OCI-M2 (cell line): ENCODE measurements at regions not wholly inside any gene's neighbourhood (a gene's known extent, or its start where the extent isn't known, plus 50 kb on each side); places are given as distances from the start of the nearest gene placed in this dataset.
"Not testable (repeated sequence)": the region's sequence is repeated elsewhere in the genome, so short reads cannot be mapped to it uniquely, and the experiment has no call there.

Source experiments
- DNase-seq: peaks from one replicate; lab custom pipeline; 2025; ENCODE audit not compliant: unreplicated experiment; lab: John Stamatoyannopoulos, UW

- DNase-seq: no peak
Measured at GRCh38 chr22:25483931-25484330, 80.5 kb upstream of the GRK3 start.

GRCh38 chr22:25484521-25485315, 79.8 kb upstream of the GRK3 start:
- no peak for DNase-seq

DNA sequence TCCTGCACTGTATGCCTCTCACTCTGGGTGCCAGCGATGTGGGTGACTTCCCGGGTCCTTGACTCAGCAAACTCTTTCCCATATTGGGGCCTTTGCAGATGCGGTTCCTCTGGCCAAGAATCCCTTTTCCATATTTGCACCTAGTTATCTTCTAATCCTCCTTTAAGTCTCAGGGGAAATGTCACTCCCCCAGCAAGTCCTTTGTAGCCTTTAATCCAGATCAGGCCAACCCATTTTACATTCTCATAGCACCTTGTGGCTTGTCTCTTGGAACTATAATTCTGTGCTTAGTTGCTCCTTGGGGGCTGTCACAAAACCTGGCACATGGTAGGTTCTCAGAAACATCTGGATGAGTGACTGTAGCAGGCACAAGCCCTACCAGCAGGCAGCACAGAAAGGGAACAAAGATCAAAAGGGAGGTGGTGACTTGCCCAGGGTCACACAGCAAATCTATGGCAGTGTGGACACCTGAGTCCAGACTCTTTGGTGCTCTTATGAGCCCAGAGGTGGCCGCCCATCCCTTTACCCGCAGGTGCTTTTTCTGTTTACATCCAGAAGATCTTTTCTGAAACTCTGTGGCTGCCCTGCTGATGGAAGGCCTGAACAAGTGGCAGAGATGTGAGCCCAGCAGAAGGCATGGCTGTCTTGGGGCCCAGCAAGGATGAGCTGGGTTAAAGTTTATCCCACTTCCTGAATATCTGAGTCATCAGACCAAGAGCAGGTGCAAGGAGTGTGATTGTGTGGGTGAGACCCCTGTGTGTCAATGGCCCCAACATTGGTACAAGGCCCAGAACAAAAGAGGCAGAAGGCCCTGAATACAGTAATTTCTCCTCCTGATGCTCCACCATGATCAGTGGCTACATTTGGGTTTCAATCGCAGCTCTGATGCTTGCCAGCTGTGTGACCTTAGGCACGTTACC, 78.6 kb upstream of the GRK3 start:
- no peak for DNase-seq

- no peak for DNase-seq
Measured at GRCh38 chr22:25487508-25487907, 77.0 kb upstream of the GRK3 start.

DNA sequence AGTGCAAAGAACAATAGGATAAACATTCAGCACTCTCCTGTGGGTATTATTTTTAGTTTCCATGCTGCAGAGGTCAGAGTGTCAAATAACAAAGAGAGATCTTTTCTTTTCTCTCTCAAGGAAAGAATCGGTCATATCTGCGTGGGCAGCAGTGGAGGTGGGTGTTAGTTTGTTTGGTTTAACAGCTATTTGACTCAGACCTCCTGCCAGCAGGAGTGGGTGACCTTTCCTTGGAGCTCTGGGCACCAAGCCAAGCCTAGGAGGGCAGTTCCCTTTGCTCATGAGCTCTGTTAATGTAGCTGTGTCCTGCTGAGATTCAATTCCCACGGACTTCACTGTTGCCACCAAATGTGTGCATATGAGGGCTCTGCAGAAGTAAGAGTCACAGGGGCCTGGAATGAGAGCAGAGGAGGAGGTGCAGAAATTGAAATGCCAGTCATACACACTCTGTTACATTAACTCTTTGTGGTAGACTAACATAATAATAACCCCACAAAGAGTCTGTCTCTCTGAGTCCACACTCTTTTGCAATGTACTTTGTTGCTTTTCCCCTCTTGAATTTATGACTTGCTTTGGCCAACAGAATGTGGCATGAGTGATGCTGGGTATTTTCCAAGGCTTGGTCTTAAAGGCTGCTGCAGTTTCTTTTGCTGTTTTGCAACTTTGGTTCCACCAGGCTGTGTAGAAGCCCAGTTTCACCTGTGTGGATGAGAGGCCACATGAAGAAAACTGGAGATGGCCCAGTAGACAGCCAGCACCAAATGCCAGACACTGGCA, 76.0 kb upstream of the GRK3 start:
- no peak for DNase-seq

DNA sequence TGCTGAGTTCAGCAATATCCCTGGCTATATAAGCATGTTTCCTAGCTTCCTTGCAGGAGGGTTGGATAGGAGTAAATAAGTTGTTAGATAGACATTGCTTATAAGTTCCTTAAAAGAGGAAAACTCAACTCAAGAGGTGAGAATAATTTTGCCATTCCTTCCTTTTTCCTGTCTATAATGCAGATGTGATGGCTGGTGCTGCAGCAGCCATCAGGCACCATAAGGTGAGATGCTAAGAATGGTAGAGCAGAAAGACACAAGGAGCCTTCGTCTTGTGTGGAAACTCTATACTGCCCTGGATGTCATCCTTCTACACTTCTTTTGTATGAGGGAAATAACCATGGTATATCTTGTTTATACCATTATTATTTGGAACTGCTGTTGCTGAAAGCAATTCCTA, 74.5 kb upstream of the GRK3 start:
- no peak for DNase-seq

DNA sequence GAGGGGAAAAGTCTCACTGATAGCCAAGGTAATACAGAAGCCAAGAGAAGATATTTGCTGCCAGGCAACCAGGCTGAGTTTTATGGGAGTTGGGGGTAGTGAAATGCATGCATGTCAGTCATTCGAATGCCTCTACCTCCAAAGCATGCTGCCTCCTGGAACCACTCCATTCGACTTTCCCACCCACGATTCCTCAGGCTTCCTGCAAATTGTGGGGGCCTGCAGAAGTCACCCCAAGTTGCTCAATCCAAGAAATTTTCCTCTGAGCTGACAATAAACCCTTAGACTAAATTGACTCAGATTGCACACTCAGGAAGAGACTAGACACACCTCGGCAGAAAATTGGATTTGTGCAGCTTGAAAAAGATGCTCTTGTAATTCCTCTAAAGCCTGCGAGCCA, 73.6 kb upstream of the GRK3 start:
- no peak for DNase-seq

GRCh38 chr22:25492162-25492561, 72.3 kb upstream of the GRK3 start:
- DNase-seq: no peak

GRCh38 chr22:25492841-25493734, 71.4 kb upstream of the GRK3 start:
- no peak for DNase-seq

GRCh38 chr22:25493794-25494193, 70.7 kb upstream of the GRK3 start:
- no peak for DNase-seq

DNA sequence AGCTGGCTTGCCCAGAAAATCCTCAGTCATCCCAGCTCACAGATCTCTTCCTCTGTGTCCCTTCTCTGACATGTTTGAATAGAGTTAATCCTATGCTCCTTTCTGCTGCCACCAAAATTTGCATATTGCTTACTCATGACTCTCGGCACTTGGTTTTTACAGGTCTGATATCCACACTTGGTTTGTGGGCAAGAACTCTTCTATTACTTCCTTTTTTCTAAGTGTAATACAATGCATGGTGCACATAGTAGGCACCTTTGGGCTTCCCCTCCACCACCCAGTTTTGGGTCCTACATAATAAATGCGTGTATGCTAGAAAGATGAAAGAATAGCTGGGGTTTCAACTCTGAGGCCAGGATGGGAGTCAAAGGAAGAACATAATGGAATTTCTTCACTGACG, 69.7 kb upstream of the GRK3 start:
- no peak for DNase-seq

DNA sequence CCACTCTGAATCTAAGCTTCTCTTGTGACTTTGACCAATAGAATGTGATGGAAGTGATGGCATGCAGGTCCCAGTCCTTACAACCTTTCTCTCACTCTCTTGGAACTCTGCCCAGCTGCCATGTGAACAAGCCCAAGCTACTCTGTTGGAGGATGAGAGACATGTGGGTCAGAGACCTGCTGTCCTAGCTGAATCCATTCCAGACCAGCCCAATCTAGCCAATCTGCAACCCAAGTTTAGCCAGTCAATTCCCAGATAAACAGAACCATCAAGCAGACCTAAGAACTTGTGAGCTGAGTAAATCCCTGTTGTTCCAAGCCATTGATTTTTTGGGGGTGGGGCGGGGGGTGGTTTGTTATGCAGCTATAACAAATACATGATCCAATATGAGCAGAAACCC, 69.2 kb upstream of the GRK3 start:
- DNase-seq: no peak

DNA sequence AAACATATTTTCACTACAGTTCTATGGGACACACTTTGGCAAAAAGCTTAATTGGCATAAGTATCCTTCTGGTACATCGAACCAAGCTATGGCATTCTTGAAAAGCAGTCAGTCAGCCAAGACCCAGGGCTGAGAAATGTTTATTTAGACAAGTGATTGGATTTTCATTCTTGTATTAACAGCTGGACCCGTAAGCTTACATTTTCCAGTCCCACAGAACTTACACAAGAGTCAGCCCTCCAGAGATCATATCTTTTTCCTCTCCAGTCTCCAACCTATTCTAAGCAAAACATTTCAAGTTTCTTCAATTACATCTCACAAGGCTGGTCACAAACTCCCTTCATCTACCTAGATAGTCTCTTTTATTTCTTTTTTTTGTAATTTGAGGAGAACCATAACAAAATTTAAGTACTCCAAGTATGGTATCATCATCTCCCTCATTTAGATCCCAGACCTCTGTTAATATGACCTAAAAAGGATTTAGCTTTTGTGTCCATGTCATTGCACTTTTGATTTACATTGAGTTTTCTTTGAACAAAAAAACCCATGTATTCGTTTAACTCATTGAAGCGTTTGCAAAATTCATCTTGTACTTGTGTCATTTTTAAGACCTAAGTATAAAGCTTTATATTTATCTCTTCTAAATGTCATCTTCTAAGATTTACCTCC, 67.9 kb upstream of the GRK3 start:
- no peak for DNase-seq

DNA sequence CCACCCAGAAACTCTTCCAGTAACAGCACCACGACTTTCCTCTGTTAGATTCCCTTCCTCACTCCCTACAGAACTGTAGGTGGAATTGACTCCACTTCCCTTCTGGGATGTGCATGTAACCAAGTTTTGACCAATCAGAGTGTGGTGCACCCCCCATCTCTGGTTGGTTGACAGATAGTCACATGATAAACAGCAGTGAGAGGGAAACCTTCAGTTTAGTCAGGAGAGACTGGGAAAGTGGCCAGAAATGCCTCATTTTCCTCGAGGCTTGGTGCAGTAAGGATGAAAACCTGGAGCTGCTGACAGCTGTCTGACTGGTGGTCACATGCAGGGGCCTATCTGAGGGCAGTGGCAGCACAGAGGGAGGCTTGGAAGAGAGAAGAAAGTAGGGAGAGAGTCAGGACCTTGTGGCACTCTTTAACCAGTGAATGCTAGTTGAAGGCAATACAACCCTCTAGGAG, 67.3 kb upstream of the GRK3 start:
- no peak for DNase-seq

- no peak for DNase-seq
Measured at GRCh38 chr22:25497716-25498115, 66.8 kb upstream of the GRK3 start.

- not testable (repeated sequence) for DNase-seq
Measured at GRCh38 chr22:25500671-25501070, 63.8 kb upstream of the GRK3 start.

- not testable (repeated sequence) for DNase-seq
Measured at GRCh38 chr22:25504017-25504416, 60.5 kb upstream of the GRK3 start.

GRCh38 chr22:25508161-25508560, 56.3 kb upstream of the GRK3 start:
- no peak for DNase-seq

GRCh38 chr22:25508761-25509321, 55.6 kb upstream of the GRK3 start:
- DNase-seq: no peak
